ENCODE measurements at regions not wholly inside any gene's neighbourhood (a gene's known extent, or its start where the extent isn't known, plus 50 kb on each side); places are given as distances from the start of the nearest gene placed in this dataset.

GRCh38 chr3:110198717-110199587, 861.6 kb upstream of the DPPA4 start:
- DNase-seq = no peak
- Histone ChIP-seq H3K27me3 (ENCODE audit: low read depth) (no peaks in the 10 kb centered on the region), H3K4me1 (no peaks in the 10 kb centered on the region), H3K27ac (replicated peaks) (no peak overlapping the region), H3K36me3 (no peaks in the 10 kb centered on the region), H3K9me3 (replicated peaks) (peaks cover 39% of the 10 kb centered on the region), H3K4me3 (no peak overlapping the region)
- intact Hi-C loops (cut with micrococcal nuclease) = no loop called here
- TF ChIP-seq CTCF (IDR thresholded peaks at IDR 0.05; ENCODE audit: borderline replicate concordance) = no peak

GRCh38 chr3:110199588-110199943, 862.2 kb upstream of the DPPA4 start:
- H3K9me3 ChIP-seq (replicated peaks) = peaks cover 39% of the 10 kb centered on the region
- no peaks in the 10 kb centered on the region for H3K36me3 ChIP-seq
- DNase-seq = no peak
- no peaks in the 10 kb centered on the region for H3K27me3 ChIP-seq (ENCODE audit: low read depth)
- H3K27ac ChIP-seq (replicated peaks) = no peak overlapping the region
- no peak for TF ChIP-seq CTCF (IDR thresholded peaks at IDR 0.05; ENCODE audit: borderline replicate concordance)
- intact Hi-C loops (cut with micrococcal nuclease) = no loop called here
- no peak overlapping the region for H3K4me3 ChIP-seq
- no peaks in the 10 kb centered on the region for H3K4me1 ChIP-seq

- H3K27ac ChIP-seq (replicated peaks) = no peak overlapping the region
- intact Hi-C loops (cut with micrococcal nuclease) = no loop called here
- DNase-seq = no peak
- no peak overlapping the region for H3K4me3 ChIP-seq
- H3K27me3 ChIP-seq (ENCODE audit: low read depth) = no peaks in the 10 kb centered on the region
- peaks cover 22% of the 10 kb centered on the region for H3K9me3 ChIP-seq (replicated peaks)
- no peaks in the 10 kb centered on the region for H3K4me1 ChIP-seq
- no peak for TF ChIP-seq CTCF (IDR thresholded peaks at IDR 0.05; ENCODE audit: borderline replicate concordance)
- H3K36me3 ChIP-seq = no peaks in the 10 kb centered on the region
Measured at GRCh38 chr3:110210086-110210660, 861.4 kb upstream of the NECTIN3 start.

- Histone ChIP-seq H3K27me3 (ENCODE audit: low read depth) (no peaks in the 10 kb centered on the region), H3K4me3 (no peak overlapping the region), H3K36me3 (no peaks in the 10 kb centered on the region), H3K4me1 (no peaks in the 10 kb centered on the region), H3K9me3 (replicated peaks) (no peaks in the 10 kb centered on the region), H3K27ac (replicated peaks) (no peak overlapping the region)
- no peak for DNase-seq
- no peak for TF ChIP-seq CTCF (IDR thresholded peaks at IDR 0.05; ENCODE audit: borderline replicate concordance)
- intact Hi-C loops (cut with micrococcal nuclease) = no loop called here
Measured at GRCh38 chr3:110226645-110227044, 845.0 kb upstream of the NECTIN3 start.

- no peaks in the 10 kb centered on the region for H3K9me3 ChIP-seq (replicated peaks)
- H3K4me3 ChIP-seq = no peak overlapping the region
- no peak for TF ChIP-seq CTCF (IDR thresholded peaks at IDR 0.05; ENCODE audit: borderline replicate concordance)
- H3K27me3 ChIP-seq (ENCODE audit: low read depth) = no peaks in the 10 kb centered on the region
- intact Hi-C loops (cut with micrococcal nuclease) = no loop called here
- H3K4me1 ChIP-seq = no peaks in the 10 kb centered on the region
- H3K27ac ChIP-seq (replicated peaks) = no peak overlapping the region
- DNase-seq = no peak
- no peaks in the 10 kb centered on the region for H3K36me3 ChIP-seq
Measured at GRCh38 chr3:110227991-110228390, 843.6 kb upstream of the NECTIN3 start.
